LHCN-M2 (cell line): ENCODE measurements at regions not wholly inside any gene's neighbourhood (a gene's known extent, or its start where the extent isn't known, plus 50 kb on each side); places are given as distances from the start of the nearest gene placed in this dataset.
"Not testable (repeated sequence)": the region's sequence is repeated elsewhere in the genome, so short reads cannot be mapped to it uniquely, and the experiment has no call there.

ENCODE experiments used
- DNase-seq: peaks from one replicate; pipeline ENCODE4 v3.0.0-alpha.2; 2012; ENCODE audit warnings: low read depth

GRCh38 chr10:36000754-36001153 lies 358.7 kb upstream of the FZD8 start:
- not testable (repeated sequence) for DNase-seq

- DNase-seq = no peak
Observed at GRCh38 chr10:35998026-35998425, 355.9 kb upstream of the FZD8 start.

GRCh38 chr10:35995485-35995884 lies 353.4 kb upstream of the FZD8 start:
- DNase-seq = no peak

DNA sequence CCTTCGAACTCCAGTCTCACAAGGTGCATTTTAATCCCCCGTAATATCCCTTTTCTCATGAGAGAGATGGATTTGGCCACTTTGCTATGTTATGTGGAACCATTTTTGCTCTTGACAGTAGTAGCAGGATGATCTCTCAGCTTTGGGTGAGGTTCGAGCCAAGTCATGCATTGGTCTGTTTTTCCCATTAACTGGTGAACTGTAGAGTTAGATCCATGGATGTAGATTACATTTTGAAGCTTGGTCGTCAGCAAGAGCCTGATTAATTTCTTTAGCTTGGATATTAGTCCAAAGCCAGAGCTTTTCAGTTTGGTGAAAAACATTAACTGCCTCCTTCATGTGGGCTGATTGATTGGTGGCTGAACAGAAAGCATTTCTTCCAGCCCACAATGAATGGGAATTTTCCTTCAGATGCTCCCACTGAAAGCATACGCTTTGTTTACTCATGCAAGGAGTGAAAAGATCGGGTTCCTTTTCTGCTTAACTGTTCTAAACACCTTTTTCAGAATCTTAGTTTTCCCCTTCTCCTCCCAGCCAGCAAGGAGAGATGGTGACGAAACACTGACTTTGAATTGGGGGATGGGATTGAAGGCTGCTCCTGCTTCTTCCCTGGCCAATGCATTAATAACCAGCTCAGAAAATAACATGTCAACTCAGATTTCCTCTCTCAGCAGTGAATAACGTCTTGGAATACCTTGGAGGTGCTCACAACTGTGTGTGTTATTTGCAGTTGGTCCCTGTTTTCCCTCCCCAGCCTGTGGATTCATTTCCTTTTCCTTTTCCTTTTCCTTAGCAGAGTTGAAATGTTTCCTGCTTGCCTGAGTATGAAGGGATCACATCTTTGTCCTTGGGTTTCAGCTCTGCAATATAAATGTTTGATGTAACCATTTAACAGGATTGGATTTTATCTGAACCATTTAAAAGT lies 351.8 kb upstream of the FZD8 start:
- DNase-seq = no peak

DNA sequence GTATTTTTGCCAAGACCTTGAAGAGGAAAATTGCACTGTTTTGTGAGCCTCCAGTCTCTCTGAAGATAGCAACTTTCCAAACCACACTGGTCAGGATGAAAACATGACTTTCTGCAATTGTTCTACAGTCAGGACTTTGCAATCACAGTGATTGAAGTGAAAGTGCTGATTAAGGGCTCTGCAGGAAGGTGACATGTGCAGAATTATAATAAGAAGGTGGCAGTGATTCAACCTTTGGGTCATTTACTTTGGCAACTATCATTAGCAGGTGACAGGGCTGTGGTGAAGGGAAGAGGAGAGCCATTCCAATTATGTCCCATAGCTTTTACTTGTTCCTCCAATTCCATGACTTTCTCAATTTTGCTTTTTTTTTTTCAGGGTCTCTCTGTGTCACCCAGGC lies 350.0 kb upstream of the FZD8 start:
- DNase-seq = no peak

- DNase-seq = no peak
Observed at GRCh38 chr10:35986756-35987502, 344.8 kb upstream of the FZD8 start.

DNA sequence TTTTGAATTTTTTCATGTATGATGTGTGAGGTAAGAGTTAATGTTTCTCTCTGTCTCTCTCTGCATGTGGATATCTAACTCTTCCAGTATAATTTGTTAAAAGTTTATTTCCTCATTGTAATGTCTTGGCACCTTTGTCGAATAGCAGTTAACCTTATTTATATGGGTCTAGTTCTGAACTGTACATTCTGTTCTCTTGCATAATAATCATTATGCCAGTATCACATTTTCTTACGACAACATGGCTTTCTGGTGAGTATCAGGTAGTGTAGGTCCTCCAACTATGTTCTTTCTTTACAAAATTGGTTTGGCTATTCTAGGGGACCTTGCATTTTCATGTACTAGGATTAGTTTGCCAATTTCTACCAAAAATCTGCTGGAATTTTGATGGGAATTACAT lies 337.0 kb upstream of the FZD8 start:
- no peak for DNase-seq

DNA sequence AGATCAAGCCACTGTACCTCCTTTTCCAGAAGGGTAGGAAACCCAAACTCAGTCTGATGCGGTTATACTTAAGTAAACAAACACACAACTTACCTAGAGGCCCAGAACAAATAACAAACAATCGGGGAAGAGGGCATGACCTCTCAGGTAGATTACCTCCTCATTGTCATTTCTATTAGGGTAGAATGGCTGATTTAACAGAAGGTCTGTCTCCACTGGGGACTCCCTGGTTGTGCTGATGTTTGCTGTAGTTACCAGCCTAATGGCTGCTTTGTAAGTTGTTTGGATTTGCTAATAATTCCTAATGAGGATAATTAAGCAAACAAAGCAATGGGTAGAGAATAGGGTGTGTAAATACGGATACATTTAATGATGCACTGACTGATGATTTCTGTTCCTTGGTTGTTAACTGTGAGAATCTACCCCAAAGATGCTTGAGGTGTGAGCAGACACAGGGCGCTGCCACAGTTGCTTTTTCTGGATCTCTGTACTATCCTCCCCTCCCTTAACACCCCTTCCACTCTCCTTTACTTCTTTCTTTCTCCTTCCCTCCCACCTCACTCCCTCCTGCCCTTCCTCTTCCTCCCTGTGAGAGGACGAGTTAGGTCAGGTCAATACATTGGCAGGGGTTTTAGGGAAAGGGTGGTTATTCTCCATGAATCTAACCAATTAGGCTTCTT lies 332.0 kb upstream of the FZD8 start:
- DNase-seq = not testable (repeated sequence)

- no peak for DNase-seq
Observed at GRCh38 chr10:35972275-35972674, 330.2 kb upstream of the FZD8 start.

- DNase-seq = no peak
Observed at GRCh38 chr10:35971397-35971796, 329.3 kb upstream of the FZD8 start.

- DNase-seq = no peak
Observed at GRCh38 chr10:35963685-35964084, 321.6 kb upstream of the FZD8 start.

- DNase-seq = no peak
Observed at GRCh38 chr10:35961501-35961900, 319.4 kb upstream of the FZD8 start.

DNA sequence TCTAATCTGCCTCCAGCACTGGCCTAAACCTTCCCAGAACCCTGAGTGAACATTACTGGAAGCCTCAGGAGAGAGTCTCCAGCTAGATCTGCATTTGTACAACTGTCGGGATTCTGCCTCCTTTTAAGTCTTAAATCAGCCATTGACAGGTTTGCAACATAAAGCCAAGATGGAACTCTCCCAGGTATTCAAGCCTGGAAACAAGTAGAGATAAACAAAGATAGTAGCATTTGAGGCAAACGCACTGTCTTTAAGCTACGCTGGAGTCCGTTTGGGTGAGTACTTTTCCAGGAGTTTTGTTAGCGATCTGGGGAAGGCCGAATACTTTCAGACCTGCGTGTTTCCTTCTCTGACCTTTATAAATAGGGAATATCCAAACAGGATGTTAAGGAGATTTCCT lies 317.2 kb upstream of the FZD8 start:
- DNase-seq = no peak

DNA sequence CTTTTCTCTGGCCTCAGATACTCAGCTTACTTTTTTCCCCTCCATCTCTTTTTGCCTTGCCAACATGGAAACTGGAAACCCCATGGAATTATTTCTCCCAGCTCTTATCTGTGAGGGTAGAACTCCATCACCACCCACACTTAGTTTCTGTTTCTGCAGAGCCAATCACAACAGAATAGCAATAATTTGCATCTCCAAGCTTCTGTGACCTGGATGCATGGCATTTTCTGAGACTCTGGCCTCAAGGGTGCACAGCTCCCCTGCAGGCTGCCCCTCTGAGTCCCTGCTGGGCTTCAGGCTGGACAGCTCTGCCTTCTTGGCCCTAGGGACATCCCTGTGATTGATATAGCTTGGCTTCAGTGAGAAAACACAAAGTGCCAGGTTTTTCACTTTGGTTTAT lies 316.5 kb upstream of the FZD8 start:
- DNase-seq = not testable (repeated sequence)

- no peak for DNase-seq
Observed at GRCh38 chr10:35950701-35951100, 308.6 kb upstream of the FZD8 start.

- DNase-seq = no peak
Observed at GRCh38 chr10:35950226-35950625, 308.1 kb upstream of the FZD8 start.

DNA sequence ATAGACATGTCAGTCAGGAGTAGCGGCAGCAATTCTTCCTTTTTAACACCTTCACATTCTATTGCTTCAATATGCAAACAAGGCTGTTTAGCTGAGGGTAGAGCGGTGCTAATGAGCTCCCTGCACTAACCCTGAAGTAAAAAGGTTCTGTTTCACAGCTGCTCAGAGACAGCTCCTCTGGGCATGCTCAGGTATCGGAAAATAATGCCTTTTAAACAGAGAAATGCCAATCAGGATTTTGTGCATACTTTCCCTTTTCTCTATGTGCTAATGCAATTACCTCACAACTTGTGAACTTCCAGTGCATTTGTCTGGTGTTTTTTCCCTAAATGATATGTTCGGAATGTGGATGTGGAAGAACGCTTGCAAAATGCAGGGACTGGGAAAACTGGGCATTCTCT lies 307.7 kb upstream of the FZD8 start:
- DNase-seq = no peak

DNA sequence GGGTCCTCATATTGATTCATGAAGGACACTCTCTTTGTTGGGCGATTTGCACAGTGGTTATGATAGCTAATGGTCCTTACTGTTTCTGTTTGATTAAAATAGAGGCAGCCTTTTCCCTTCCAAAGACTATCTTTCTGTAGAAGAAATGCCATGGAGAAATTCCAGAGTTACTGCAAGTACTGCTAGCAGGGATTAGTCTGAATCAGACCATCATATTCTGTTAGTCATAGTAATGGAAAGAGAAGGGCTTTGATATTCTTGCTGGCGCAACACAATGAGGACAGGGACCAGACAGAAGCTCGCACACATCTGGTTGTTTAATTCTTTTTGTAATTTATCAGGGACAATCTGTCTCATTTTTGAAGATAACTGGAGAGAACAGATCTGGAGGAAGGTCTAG lies 304.5 kb upstream of the FZD8 start:
- no peak for DNase-seq

DNA sequence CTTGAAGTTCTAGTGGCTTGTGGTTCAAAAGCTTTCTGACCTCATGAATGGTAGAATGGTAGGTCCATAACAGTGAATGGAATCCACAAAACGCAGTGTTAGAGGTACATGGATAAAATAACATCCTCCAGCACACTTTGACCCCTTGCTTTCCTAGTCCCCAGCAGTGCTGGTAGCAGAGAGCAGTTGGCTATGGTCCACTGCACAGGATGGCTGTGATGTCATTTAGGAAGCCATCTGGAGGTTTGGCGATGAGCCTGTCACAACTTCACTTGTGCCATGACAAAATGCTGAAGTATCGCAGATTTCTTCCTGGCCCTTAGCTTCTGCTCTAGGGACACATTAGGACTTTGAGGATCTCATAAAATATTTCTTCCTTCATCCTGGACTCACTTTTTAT lies 300.0 kb upstream of the FZD8 start:
- DNase-seq = no peak

- DNase-seq = peak; percentile 14
Observed at GRCh38 chr10:35940141-35941041, 298.3 kb upstream of the FZD8 start.

- no peak for DNase-seq
Observed at GRCh38 chr10:35938160-35938559, 296.1 kb upstream of the FZD8 start.
